NCI-H345 treated with DMSO at 0.1 percent for 48 hours (cell line): ENCODE measurements at regions not wholly inside any gene's neighbourhood (a gene's known extent, or its start where the extent isn't known, plus 50 kb on each side); places are given as distances from the start of the nearest gene placed in this dataset.
"Not testable (repeated sequence)": the region's sequence is repeated elsewhere in the genome, so short reads cannot be mapped to it uniquely, and the experiment has no call there.

Experiments
- DNase-seq: peaks from one replicate; lab custom pipeline; 2025; ENCODE audit not compliant: unreplicated experiment; lab: John Stamatoyannopoulos, UW

DNA sequence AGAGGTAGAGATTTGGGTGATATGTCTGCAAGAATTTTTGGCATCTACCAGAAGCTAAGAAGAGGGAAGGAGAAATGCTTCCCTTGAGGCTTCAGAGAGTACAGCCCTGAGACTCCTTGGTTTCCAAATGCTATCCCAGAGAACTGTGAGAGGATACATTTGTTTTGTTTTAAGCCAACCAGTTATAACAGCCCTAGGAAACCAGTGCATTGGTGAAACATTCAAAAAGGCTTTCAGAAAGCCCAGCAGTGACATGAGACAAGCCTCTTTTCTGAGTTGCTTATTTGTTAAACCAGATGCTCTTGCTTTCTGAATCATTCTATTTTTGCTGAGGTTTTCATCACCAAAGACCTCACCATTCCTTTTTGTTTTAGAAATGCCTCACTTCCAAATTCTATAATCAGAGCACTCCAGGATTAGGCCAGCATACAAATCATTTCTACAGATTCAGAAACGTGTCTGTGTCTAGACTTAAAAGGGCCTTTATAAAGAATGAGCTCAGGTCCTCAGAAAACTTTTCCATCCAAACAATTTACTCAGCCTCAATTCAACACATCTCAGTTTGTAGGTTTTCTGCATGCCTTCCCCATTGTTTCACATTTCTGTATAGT, 1617.8 kb upstream of the FLRT2 start:
- DNase-seq = no peak

DNA sequence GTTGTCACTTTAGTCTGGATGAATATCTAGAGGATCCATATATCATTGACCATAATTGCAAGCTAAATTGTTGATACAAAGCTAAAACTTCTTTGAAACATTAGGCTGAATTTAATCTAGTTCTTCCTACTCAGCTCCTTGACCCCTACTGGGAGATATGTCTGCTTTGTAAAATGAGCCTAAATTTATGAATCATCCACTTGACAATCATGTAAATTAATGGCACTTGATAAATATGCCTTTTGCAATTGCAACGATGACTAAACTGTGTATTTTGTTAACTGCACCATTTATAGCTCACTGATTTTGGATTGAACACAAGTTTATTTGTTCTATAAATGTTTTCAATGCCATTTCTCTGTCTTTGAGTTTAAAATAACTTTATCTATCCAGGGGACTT, 1616.5 kb upstream of the FLRT2 start:
- no peak for DNase-seq

GRCh38 chr14:83918546-83918945, 1611.4 kb upstream of the FLRT2 start:
- no peak for DNase-seq

DNA sequence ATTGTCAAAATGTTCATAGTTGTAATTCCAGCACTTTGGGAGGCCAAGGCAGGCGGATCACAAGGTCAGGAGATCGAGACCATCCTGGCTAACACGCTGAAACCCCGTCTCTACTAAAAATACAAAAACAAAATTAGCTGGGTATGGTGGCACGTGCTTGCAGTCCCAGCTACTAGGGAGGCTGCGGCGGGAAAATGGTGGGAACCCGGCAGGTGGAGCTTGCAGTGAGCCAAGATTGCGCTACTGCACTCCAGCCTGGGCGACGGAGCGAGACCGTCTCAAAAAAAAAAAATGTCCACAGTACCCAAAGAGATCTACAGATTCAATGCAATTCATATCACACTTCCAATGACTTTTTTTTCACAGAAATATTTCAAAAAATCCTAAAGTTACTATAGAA, 1610.3 kb upstream of the FLRT2 start:
- DNase-seq = not testable (repeated sequence)

GRCh38 chr14:83923842-83924241, 1606.1 kb upstream of the FLRT2 start:
- no peak for DNase-seq

DNA sequence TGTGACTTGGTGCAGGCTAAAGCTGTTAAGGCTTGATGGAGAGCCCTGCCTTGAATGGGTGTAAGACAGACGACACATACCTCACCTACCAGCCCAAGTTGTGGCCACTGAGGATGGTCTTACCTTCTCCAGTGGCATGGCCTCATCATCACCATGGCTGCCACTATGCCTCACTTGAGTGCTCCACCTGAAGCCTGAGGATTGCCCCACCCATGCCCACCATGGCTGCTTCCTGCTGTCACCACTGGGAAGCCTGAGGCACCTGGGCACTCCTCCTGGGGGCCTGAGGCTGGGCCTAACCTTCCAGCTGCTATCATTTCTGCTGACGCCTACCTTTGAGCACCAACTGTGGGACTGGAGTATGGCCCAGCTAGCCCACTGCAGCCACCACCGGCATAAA, 1605.7 kb upstream of the FLRT2 start:
- DNase-seq = no peak

DNA sequence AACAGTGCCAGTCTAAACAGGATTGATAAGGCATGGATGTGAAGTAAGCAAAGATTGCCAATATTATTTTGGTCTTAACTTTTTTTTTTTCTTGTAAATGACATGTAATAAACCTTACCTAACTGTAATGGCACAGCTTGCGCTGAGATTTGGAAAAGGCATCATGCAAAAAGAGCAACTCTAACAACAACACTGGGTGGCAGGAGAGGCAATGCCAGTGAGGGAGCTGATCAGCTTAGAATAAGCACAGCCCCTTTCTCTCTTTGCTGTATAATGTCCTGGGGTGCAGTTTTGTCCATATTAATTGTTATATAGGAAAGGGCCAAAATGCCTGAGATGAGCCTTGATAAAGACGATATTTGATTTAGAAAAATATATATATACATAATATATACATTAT, 1589.7 kb upstream of the FLRT2 start:
- peak; percentile 2 for DNase-seq

GRCh38 chr14:83958359-83958758, 1571.6 kb upstream of the FLRT2 start:
- DNase-seq = no peak

- no peak for DNase-seq
Observed at GRCh38 chr14:83960832-83961512, 1569.0 kb upstream of the FLRT2 start.

DNA sequence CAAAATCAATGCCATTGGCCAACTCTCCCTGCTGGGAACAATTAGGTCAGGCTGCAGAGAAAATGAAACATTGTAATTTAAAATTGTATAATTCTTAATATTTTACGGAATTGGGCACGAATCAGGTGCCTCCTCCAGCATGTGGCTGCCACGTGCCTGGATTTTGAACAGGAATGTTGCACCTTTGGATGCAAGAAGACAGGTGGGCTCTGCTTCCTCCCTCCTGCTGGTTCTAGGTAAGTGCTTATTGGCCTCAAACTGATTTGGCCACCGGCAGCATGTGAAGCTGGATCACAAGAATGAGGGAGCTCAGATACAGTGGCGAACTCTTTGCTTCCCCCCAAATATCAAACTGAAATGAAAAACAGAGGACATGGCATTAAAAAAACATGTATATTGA, 1559.9 kb upstream of the FLRT2 start:
- no peak for DNase-seq

- DNase-seq = no peak
Observed at GRCh38 chr14:83972631-83973030, 1557.3 kb upstream of the FLRT2 start.

DNA sequence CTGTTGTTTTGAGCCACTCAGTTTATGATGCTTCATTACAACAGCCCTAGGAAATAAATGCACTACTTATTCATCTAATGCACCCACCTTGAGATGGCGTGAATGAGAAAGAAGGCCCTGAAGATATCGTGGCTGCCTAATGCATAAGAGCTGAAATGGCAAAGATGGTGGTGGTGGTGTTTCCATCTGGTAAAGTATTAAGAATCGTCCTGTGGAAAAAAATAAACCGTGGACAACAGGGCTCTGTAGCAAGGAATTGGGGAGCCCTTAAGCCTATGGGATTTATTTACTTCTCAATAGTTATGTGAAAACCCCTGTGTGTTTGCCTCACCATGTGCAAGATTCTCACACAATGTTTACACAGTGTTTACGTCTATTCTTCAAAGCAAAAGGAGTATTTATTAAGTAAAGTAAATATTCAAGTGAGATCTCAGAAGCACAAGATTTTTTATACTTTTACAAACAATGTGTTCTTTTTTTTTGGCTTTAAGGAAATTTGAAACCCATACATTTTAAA, 1555.2 kb upstream of the FLRT2 start:
- no peak for DNase-seq

- DNase-seq = no peak
Observed at GRCh38 chr14:83975435-83975834, 1554.5 kb upstream of the FLRT2 start.

DNA sequence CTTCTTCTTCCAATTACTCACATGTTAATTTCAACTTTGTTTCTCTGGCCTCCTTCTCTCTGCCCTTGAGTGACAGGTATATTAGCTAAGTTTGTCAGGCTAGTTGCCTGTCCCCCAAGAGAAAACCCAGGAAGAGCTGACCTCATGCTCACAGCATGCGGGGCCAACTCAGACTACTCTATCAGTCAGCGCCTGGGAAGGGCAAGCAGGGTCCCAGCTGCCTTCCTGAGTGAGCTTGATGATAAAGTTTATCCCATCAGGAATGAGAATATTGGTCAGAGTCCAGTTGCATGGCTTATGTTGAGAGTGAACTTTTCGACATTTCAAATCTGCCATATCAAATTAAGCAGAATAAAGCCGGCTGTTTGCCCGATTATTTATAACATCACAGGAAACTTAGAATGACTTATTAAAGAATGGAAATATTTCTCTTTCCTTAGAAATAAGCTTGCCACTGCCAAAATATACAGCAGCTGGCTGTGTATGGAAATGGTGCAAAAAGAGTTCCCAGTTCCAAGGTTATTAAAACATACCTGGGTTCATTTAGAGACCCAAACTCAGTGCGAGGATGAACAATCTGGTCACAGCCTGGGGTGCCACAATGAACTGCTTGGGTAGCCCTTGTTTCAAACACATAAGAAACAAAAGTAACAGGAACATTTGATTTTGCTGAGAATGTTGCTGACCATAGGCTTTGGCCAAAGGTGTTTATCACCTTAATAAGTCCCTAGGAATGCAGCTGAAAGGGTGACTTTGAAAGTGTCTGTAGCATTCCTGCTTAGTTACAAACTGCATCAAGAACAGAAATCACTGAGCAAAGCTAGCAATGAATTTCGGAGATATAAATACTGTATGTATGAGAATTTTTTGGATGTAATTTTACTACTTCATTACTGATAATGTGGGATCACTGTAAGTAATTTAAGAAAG, 1553.8 kb upstream of the FLRT2 start:
- DNase-seq = no peak

GRCh38 chr14:83977583-83977982, 1552.4 kb upstream of the FLRT2 start:
- no peak for DNase-seq

- not testable (repeated sequence) for DNase-seq
Observed at GRCh38 chr14:83981676-83982258, 1548.2 kb upstream of the FLRT2 start.

DNA sequence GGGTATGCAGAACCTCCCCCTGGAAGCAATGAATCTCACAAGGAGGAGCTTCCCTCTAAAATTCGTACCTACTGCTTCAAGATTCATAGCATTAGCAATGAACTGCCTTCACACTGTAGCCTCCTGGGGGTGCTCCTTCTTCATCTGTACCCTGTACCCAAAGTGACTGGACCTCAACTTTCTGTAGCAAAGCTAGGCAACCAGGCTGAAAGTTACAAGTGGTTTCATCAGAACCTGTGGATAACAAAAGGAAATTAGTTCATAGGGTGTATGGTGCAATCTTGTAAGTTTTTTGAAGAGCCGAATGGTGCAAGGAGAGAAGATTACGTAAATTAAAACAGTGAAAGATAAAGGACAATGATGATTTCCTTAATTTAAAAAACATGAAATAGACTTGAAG, 1541.7 kb upstream of the FLRT2 start:
- DNase-seq = no peak

DNA sequence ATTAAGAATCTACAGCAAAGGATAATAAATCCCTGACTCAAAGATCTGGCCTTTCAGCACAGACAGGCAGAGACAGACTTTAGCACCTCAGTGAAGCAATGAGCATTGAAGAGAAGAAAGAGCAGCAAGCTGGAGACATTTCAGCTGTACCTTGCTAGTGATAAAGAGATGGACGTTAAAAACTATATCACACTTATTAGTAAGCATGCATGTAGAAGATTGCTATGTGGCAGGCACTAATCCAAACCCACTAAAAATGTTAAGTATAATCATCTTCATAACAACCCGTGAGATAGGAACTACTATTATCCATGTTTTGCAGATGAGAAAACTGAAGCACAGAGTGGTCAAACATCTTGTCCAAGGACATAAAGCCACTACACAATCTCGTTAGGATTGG, 1538.3 kb upstream of the FLRT2 start:
- no peak for DNase-seq

GRCh38 chr14:83992857-83993256, 1537.1 kb upstream of the FLRT2 start:
- no peak for DNase-seq

- DNase-seq = no peak
Observed at GRCh38 chr14:83993545-83993944, 1536.4 kb upstream of the FLRT2 start.

GRCh38 chr14:83994020-83994419, 1535.9 kb upstream of the FLRT2 start:
- DNase-seq = no peak
